HCT116 (cell line): ENCODE measurements at regions not wholly inside any gene's neighbourhood (a gene's known extent, or its start where the extent isn't known, plus 50 kb on each side); places are given as distances from the start of the nearest gene placed in this dataset.

Experiments used
- ATAC-seq: fragments of 200-7000 bp; cut with Tn5 transposase; 2 replicates; pipeline ENCODE4 v1.9.1; 2020; ENCODE audit warnings: mild to moderate bottlenecking, moderate library complexity
- BruUV-seq: library from RNA; stranded (reverse); fragments of 400-500 nt; replicated peaks from 2 replicates; lab custom pipeline; 2021; lab: Mats Ljungman, UMichigan
- CTCF ChIA-PET: fragments of 300-600 bp; sonication (Branson Sonifier 250); formaldehyde crosslinking; loops from one replicate; lab custom pipeline; 2021; ENCODE audit warnings: antibody characterized with exemption; lab: Charles Lee
- POLR2A ChIA-PET: fragments of 300-600, 350-600 bp; sonication (Branson Sonifier 250); formaldehyde crosslinking; loops from one replicate; lab custom pipeline; 2021; ENCODE audit warnings: antibody characterized with exemption; lab: Charles Lee
- RAD21 ChIA-PET, 2 experiments: fragments of 300-600 bp; sonication (Branson Sonifier 250); formaldehyde crosslinking; loops; one replicate each; lab custom pipeline; 2023; ENCODE audit warnings: low total read pairs in 2 of 2; ENCODE audit not compliant: uncharacterized antibody in 2 of 2, unreplicated experiment in 2 of 2, low non-redundant PET in 1 of 2; lab: Charles Lee
- DNase-seq: peaks from one replicate; pipeline ENCODE4 v3.0.0-alpha.2; 2010; ENCODE audit warnings: low read depth, low spot score
- H2AFZ ChIP-seq: fragments of 200-600 bp; shearing (Covaris generic), sonication (generic); 2 replicates; pipeline ENCODE4 v1.6.1; 2017; ENCODE audit warnings: low read depth, mixed run types, mixed read lengths, antibody characterized with exemption, low read length; ENCODE audit not compliant: poor library complexity, severe bottlenecking
- H3K27ac ChIP-seq: 2 replicates; pipeline ENCODE4 v1.5.1; 2012; ENCODE audit warnings: low read depth, low read length
- H3K27me3 ChIP-seq: fragments of 200-600 bp; sonication (generic); 2 replicates; pipeline ENCODE4 v1.6.1; 2016; ENCODE audit warnings: mixed run types, low read length, mixed read lengths; ENCODE audit not compliant: insufficient read depth
- H3K36me3 ChIP-seq, 2 experiments: fragments of 200-500 bp in 1 of 2; fragments of 200-600 bp in 1 of 2; sonication (Bioruptor generic) in 1 of 2; sonication (generic) in 1 of 2; 2 replicates each; pipeline versions ENCODE4 v1.5.1 to v1.6.1; 2014 to 2016; ENCODE audit warnings: low read length in 2 of 2, inconsistent platforms in 1 of 2, mixed read lengths in 1 of 2, mixed run types in 1 of 2; ENCODE audit not compliant: insufficient read depth in 2 of 2, control insufficient read depth in 1 of 2
- H3K4me1 ChIP-seq, 2 experiments: fragments of 200-600 bp in 1 of 2; sonication (generic) in 1 of 2; 2 replicates each; pipeline versions ENCODE4 v1.5.1 to v1.6.1; 2012 to 2017; ENCODE audit warnings: low read length in 2 of 2, inconsistent platforms in 1 of 2, mild to moderate bottlenecking in 1 of 2, mixed read lengths in 1 of 2, mixed run types in 1 of 2, moderate library complexity in 1 of 2; ENCODE audit not compliant: insufficient read depth in 2 of 2, control insufficient read depth in 1 of 2
- H3K4me2 ChIP-seq: fragments of 200-600 bp; sonication (generic); 2 replicates; pipeline ENCODE4 v1.6.1; 2017; ENCODE audit warnings: mixed run types, low read length, mixed read lengths
- H3K4me3 ChIP-seq, 2 experiments: fragments of 200-600 bp in 1 of 2; sonication (generic) in 1 of 2; replicated peaks in 1 of 2; 2 replicates each; pipeline ENCODE4 v1.5.1; 2011 to 2016; ENCODE audit warnings: low read length in 2 of 2, control low read depth in 1 of 2, low read depth in 1 of 2, mild to moderate bottlenecking in 1 of 2, mixed read lengths in 1 of 2, mixed run types in 1 of 2
- H3K79me2 ChIP-seq: fragments of 200-600 bp; sonication (generic); 2 replicates; pipeline ENCODE4 v1.6.1; 2017; ENCODE audit warnings: mild to moderate bottlenecking, mixed run types, low read length, moderate library complexity, mixed read lengths; ENCODE audit not compliant: insufficient read depth
- H3K9ac ChIP-seq: fragments of 200-600 bp; sonication (generic); 2 replicates; pipeline ENCODE4 v1.6.1; 2016; ENCODE audit warnings: low read length, mixed read lengths
- H3K9me2 ChIP-seq: fragments of 200-600 bp; sonication (generic), shearing (Covaris generic); 2 replicates; pipeline ENCODE4 v1.6.1; 2017; ENCODE audit warnings: mixed run types, mild to moderate bottlenecking, moderate library complexity; ENCODE audit not compliant: insufficient read depth
- H3K9me3 ChIP-seq, 2 experiments: fragments of 200-500 bp in 1 of 2; fragments of 200-600 bp in 1 of 2; sonication (Bioruptor generic) in 1 of 2; sonication (generic) in 1 of 2; 2 replicates each; pipeline ENCODE4 v1.6.1; 2014 to 2017; ENCODE audit warnings: low read length in 2 of 2, mixed read lengths in 2 of 2, inconsistent platforms in 1 of 2, low read depth in 1 of 2, mild to moderate bottlenecking in 1 of 2, mixed run types in 1 of 2, moderate library complexity in 1 of 2; ENCODE audit not compliant: control insufficient read depth in 1 of 2, insufficient read depth in 1 of 2
- H4K20me1 ChIP-seq: fragments of 200-600 bp; sonication (generic), shearing (Covaris generic); 2 replicates; pipeline ENCODE4 v1.6.1; 2017; ENCODE audit warnings: mixed run types, mild to moderate bottlenecking, moderate library complexity; ENCODE audit not compliant: insufficient read depth
- ATF3 ChIP-seq: IDR thresholded peaks from 2 replicates; pipeline ENCODE4 v1.6.1; 2012
- CBX3 ChIP-seq: IDR thresholded peaks from 2 replicates; pipeline ENCODE4 v1.6.1; 2012; ENCODE audit warnings: low read depth
- EZH2 ChIP-seq: fragments of 200-600 bp; sonication (generic); IDR thresholded peaks from 2 replicates; pipeline ENCODE4 v1.6.1; 2017; ENCODE audit warnings: antibody characterized with exemption, mixed run types
- EZH2phosphoT487 ChIP-seq: fragments of 200-600 bp; IDR thresholded peaks from 2 replicates; pipeline ENCODE4 v1.6.1; 2018; ENCODE audit warnings: antibody characterized with exemption, borderline replicate concordance
- FOSL1 ChIP-seq: IDR thresholded peaks from 2 replicates; pipeline ENCODE4 v1.6.1; 2012; ENCODE audit warnings: low read depth
- JUND ChIP-seq: IDR thresholded peaks from 2 replicates; pipeline ENCODE4 v1.6.1; 2012
- MAX ChIP-seq: IDR thresholded peaks from 2 replicates; pipeline ENCODE4 v1.6.1; 2012
- POLR2AphosphoS5 ChIP-seq: IDR thresholded peaks from 2 replicates; pipeline ENCODE4 v1.6.1; 2011; ENCODE audit warnings: mild to moderate bottlenecking, low read depth, low read length, moderate library complexity
- RAD21 ChIP-seq: IDR thresholded peaks from 2 replicates; pipeline ENCODE4 v1.6.1; 2012; ENCODE audit warnings: low read depth, mild to moderate bottlenecking
- REST ChIP-seq: IDR thresholded peaks from 2 replicates; pipeline ENCODE4 v1.6.1; 2012; ENCODE audit warnings: low read depth
- SP1 ChIP-seq: IDR thresholded peaks from 2 replicates; pipeline ENCODE4 v1.6.1; 2012; ENCODE audit warnings: low read depth
- SRF ChIP-seq: IDR thresholded peaks from 2 replicates; pipeline ENCODE4 v1.6.1; 2012; ENCODE audit warnings: low read depth
- TCF7L2 ChIP-seq: IDR thresholded peaks from 2 replicates; pipeline ENCODE4 v1.7.0; 2011; ENCODE audit warnings: borderline replicate concordance, inconsistent platforms; ENCODE audit not compliant: insufficient read depth, insufficient read length; ENCODE audit errors: extremely low read depth
- YY1 ChIP-seq: IDR thresholded peaks from 2 replicates; pipeline ENCODE4 v1.6.1; 2011; ENCODE audit warnings: low read length, low read depth, moderate library complexity, mild to moderate bottlenecking; ENCODE audit not compliant: insufficient replicate concordance; ENCODE audit errors: extremely low read depth
- ZBTB33 ChIP-seq: IDR thresholded peaks from 2 replicates; pipeline ENCODE4 v1.6.1; 2011; ENCODE audit warnings: mild to moderate bottlenecking, low read length, moderate library complexity; ENCODE audit not compliant: insufficient replicate concordance; ENCODE audit errors: extremely low read depth
- ZFX ChIP-seq: fragments of 450-650 bp; IDR thresholded peaks from 2 replicates; pipeline ENCODE4 v1.6.1; 2017
- intact Hi-C: fragments of 100-400 bp; cut with micrococcal nuclease; formaldehyde crosslinking; loops from 2 replicates; pipeline ENCODE4 v1.10.0; 2022

GRCh38 chr4:163592212-163592611, 97.7 kb downstream of the TMA16 start (continued):
- no peak for TF ChIP-seq ZBTB33

GRCh38 chr4:163595580-163595979, 101.1 kb downstream of the TMA16 start:
- no peaks in the 10 kb centered on the region for H3K79me2 ChIP-seq
- no peak for DNase-seq
- no peaks in the 10 kb centered on the region for H3K27me3 ChIP-seq
- H3K27ac ChIP-seq: no peak overlapping the region
- no peak overlapping the region for H3K4me2 ChIP-seq
- no peak overlapping the region for H3K4me3 ChIP-seq
- H3K4me1 ChIP-seq: no peaks in the 10 kb centered on the region
- CTCF ChIA-PET: no interaction called here
- H3K9me2 ChIP-seq: no peaks in the 10 kb centered on the region
- H2AFZ ChIP-seq: no peak overlapping the region
- POLR2A ChIA-PET: no interaction called here
- no peaks in the 10 kb centered on the region for H3K36me3 ChIP-seq
- H3K9ac ChIP-seq: no peak overlapping the region
- RAD21 ChIA-PET: no interaction called here
- no TSS peak for BruUV-seq
- no peak for ATAC-seq
- no peaks in the 10 kb centered on the region for H4K20me1 ChIP-seq
- intact Hi-C loops: no loop called here
- TF ChIP-seq SP1 (no peak), REST (no peak), POLR2AphosphoS5 (no peak), FOSL1 (no peak), MAX (no peak), ATF3 (no peak), JUND (no peak), EZH2phosphoT487 (no peak), ZFX (no peak), TCF7L2 (no peak), RAD21 (no peak), YY1 (no peak), EZH2 (no peak), CBX3 (no peak), SRF (no peak), ZBTB33 (no peak)
- no peaks in the 10 kb centered on the region for H3K9me3 ChIP-seq
